B cell (primary cell): ENCODE measurements at regions not wholly inside any gene's neighbourhood (a gene's known extent, or its start where the extent isn't known, plus 50 kb on each side); places are given as distances from the start of the nearest gene placed in this dataset.

ENCODE experiments used
- CTCF ChIP-seq: fragments of 200-600 bp; IDR thresholded peaks from one replicate; pipeline ENCODE4 v1.8.0; 2022; ENCODE audit warnings: antibody characterized with exemption, mild to moderate bottlenecking
- EZH2 ChIP-seq: IDR thresholded peaks from 2 replicates; pipeline ENCODE4 v1.6.1; 2012; ENCODE audit warnings: borderline replicate concordance, low read depth, mild to moderate bottlenecking, moderate library complexity, low read length; ENCODE audit not compliant: insufficient read depth, poor library complexity, severe bottlenecking

- TF ChIP-seq CTCF: no peak
- no peak for TF ChIP-seq EZH2
These were observed 111.6 kb upstream of the LRPAP1 start for GRCh38 chr4:3643518-3644433.
